Karpas-422 (cell line): ENCODE measurements at regions not wholly inside any gene's neighbourhood (a gene's known extent, or its start where the extent isn't known, plus 50 kb on each side); places are given as distances from the start of the nearest gene placed in this dataset.
"Not testable (repeated sequence)": the region's sequence is repeated elsewhere in the genome, so short reads cannot be mapped to it uniquely, and the experiment has no call there.

Experiments
- DNase-seq: peaks from one replicate; pipeline ENCODE4 v3.0.0-alpha.2; 2015
- H2AFZ ChIP-seq: fragments of 200-600 bp; sonication (generic); 2 replicates; pipeline ENCODE4 v1.6.1; 2014; ENCODE audit warnings: antibody characterized with exemption, low read length, mixed read lengths
- H3K27ac ChIP-seq: fragments of 200-600 bp; sonication (generic); 2 replicates; pipeline ENCODE4 v1.5.1; 2014; ENCODE audit warnings: mild to moderate bottlenecking, low read length, moderate library complexity
- H3K27me3 ChIP-seq: fragments of 200-600 bp; sonication (generic); 2 replicates; pipeline ENCODE4 v1.6.1; 2014; ENCODE audit warnings: low read length, mixed read lengths
- H3K36me3 ChIP-seq: fragments of 200-600 bp; sonication (generic); 2 replicates; pipeline ENCODE4 v1.6.1; 2014; ENCODE audit warnings: low read length, mixed read lengths; ENCODE audit not compliant: insufficient read depth
- H3K4me1 ChIP-seq: fragments of 200-600 bp; sonication (generic); 2 replicates; pipeline ENCODE4 v1.6.1; 2014; ENCODE audit warnings: mild to moderate bottlenecking, low read length, mixed read lengths
- H3K4me2 ChIP-seq: fragments of 200-600 bp; sonication (generic); 2 replicates; pipeline ENCODE4 v1.6.1; 2014; ENCODE audit warnings: low read length, low read depth, mild to moderate bottlenecking; ENCODE audit not compliant: poor library complexity, severe bottlenecking
- H3K4me3 ChIP-seq: fragments of 200-600 bp; sonication (generic); 2 replicates; pipeline ENCODE4 v1.5.1; 2014; ENCODE audit warnings: mild to moderate bottlenecking, antibody characterized with exemption, low read length, mixed read lengths
- H3K79me2 ChIP-seq: fragments of 200-600 bp; sonication (generic); 2 replicates; pipeline ENCODE4 v1.6.1; 2014; ENCODE audit warnings: mild to moderate bottlenecking, low read length, mixed read lengths
- H3K9ac ChIP-seq: fragments of 200-600 bp; sonication (generic); 2 replicates; pipeline ENCODE4 v1.6.0; 2014; ENCODE audit warnings: low read length
- H3K9me2 ChIP-seq: fragments of 200-600 bp; sonication (generic), shearing (Covaris generic); replicated peaks from 2 replicates; pipeline ENCODE4 v1.6.0; 2014; ENCODE audit warnings: mild to moderate bottlenecking, low read length, moderate library complexity; ENCODE audit not compliant: insufficient read depth
- H3K9me3 ChIP-seq: fragments of 300-700, 200-600 bp; sonication (generic); 2 replicates; pipeline ENCODE4 v1.6.1; 2014; ENCODE audit warnings: low read length, mixed read lengths
- H4K20me1 ChIP-seq: fragments of 200-600 bp; sonication (generic); 2 replicates; pipeline ENCODE4 v1.6.1; 2014; ENCODE audit warnings: mild to moderate bottlenecking, antibody characterized with exemption, low read length, low read depth; ENCODE audit not compliant: insufficient read depth

- H2AFZ ChIP-seq: no peak overlapping the region
- H3K9me2 ChIP-seq: no peaks in the 10 kb centered on the region
- H3K27ac ChIP-seq: no peak overlapping the region
- no peaks in the 10 kb centered on the region for H3K36me3 ChIP-seq
- H4K20me1 ChIP-seq: no peaks in the 10 kb centered on the region
- no peaks in the 10 kb centered on the region for H3K27me3 ChIP-seq
- H3K9ac ChIP-seq: no peak overlapping the region
- H3K4me3 ChIP-seq: no peak overlapping the region
- H3K4me2 ChIP-seq: no peak overlapping the region
- no peak for DNase-seq
- no peaks in the 10 kb centered on the region for H3K79me2 ChIP-seq
- no peaks in the 10 kb centered on the region for H3K9me3 ChIP-seq
- no peaks in the 10 kb centered on the region for H3K4me1 ChIP-seq
These were observed 168.1 kb downstream of the SLC38A4 start for GRCh38 chr12:46657453-46658411.

GRCh38 chr12:46655984-46656383, 169.8 kb downstream of the SLC38A4 start:
- not testable (repeated sequence) for H4K20me1 ChIP-seq, H3K27ac ChIP-seq, H3K9me2 ChIP-seq, H3K36me3 ChIP-seq, H3K27me3 ChIP-seq, H2AFZ ChIP-seq, H3K4me3 ChIP-seq, H3K9me3 ChIP-seq, H3K4me1 ChIP-seq, H3K79me2 ChIP-seq, DNase-seq, H3K9ac ChIP-seq, H3K4me2 ChIP-seq

- Histone ChIP-seq H3K27ac (no peak overlapping the region), H3K36me3 (no peaks in the 10 kb centered on the region), H3K79me2 (no peaks in the 10 kb centered on the region), H3K9ac (no peak overlapping the region), H2AFZ (no peak overlapping the region), H3K9me3 (no peaks in the 10 kb centered on the region), H3K27me3 (no peaks in the 10 kb centered on the region), H4K20me1 (no peaks in the 10 kb centered on the region), H3K4me2 (no peak overlapping the region), H3K9me2 (no peaks in the 10 kb centered on the region), H3K4me1 (no peaks in the 10 kb centered on the region), H3K4me3 (no peak overlapping the region)
- DNase-seq: no peak
These were observed 172.5 kb downstream of the SLC38A4 start for GRCh38 chr12:46653311-46653710.

GRCh38 chr12:46652692-46653091, 173.1 kb downstream of the SLC38A4 start:
- H3K4me3 ChIP-seq: no peak overlapping the region

GRCh38 chr12:46650688-46651087, 175.1 kb downstream of the SLC38A4 start:
- no peak for DNase-seq
- Histone ChIP-seq H3K9me3 (no peaks in the 10 kb centered on the region), H4K20me1 (no peaks in the 10 kb centered on the region), H3K9ac (no peak overlapping the region), H2AFZ (no peak overlapping the region), H3K4me2 (no peak overlapping the region), H3K27ac (no peak overlapping the region), H3K27me3 (0 out of 2 replicates have a peak, but pooled peaks cover 2% of the 10 kb centered on the region), H3K36me3 (no peaks in the 10 kb centered on the region), H3K79me2 (no peaks in the 10 kb centered on the region), H3K4me3 (no peak overlapping the region), H3K9me2 (no peaks in the 10 kb centered on the region), H3K4me1 (no peaks in the 10 kb centered on the region)

More at GRCh38 chr12:46652692-46653091, 173.1 kb downstream of the SLC38A4 start:
- no peak overlapping the region for H3K9ac ChIP-seq
- H2AFZ ChIP-seq: no peak overlapping the region
- H3K27ac ChIP-seq: no peak overlapping the region
- no peaks in the 10 kb centered on the region for H3K9me3 ChIP-seq
- H3K36me3 ChIP-seq: no peaks in the 10 kb centered on the region
- H3K9me2 ChIP-seq: no peaks in the 10 kb centered on the region
- no peaks in the 10 kb centered on the region for H4K20me1 ChIP-seq
- no peak for DNase-seq
- H3K79me2 ChIP-seq: no peaks in the 10 kb centered on the region
- H3K4me2 ChIP-seq: no peak overlapping the region
- no peaks in the 10 kb centered on the region for H3K27me3 ChIP-seq
- H3K4me1 ChIP-seq: no peaks in the 10 kb centered on the region

- no peak overlapping the region for H3K9ac ChIP-seq
- H3K9me3 ChIP-seq: no peaks in the 10 kb centered on the region
- DNase-seq: no peak
- no peaks in the 10 kb centered on the region for H3K79me2 ChIP-seq
- H3K4me3 ChIP-seq: no peak overlapping the region
- no peak overlapping the region for H2AFZ ChIP-seq
- no peaks in the 10 kb centered on the region for H3K9me2 ChIP-seq
- no peaks in the 10 kb centered on the region for H3K4me1 ChIP-seq
- H3K4me2 ChIP-seq: no peak overlapping the region
- no peaks in the 10 kb centered on the region for H3K36me3 ChIP-seq
- H3K27ac ChIP-seq: no peak overlapping the region
- H4K20me1 ChIP-seq: no peaks in the 10 kb centered on the region
- 0 out of 2 replicates have a peak, but pooled peaks cover 2% of the 10 kb centered on the region for H3K27me3 ChIP-seq
These were observed 176.4 kb downstream of the SLC38A4 start for GRCh38 chr12:46649433-46649832.

GRCh38 chr12:46647034-46647433, 178.8 kb downstream of the SLC38A4 start:
- Histone ChIP-seq H3K36me3 (no peaks in the 10 kb centered on the region), H4K20me1 (no peaks in the 10 kb centered on the region), H3K4me3 (no peak overlapping the region), H3K4me2 (no peak overlapping the region), H2AFZ (no peak overlapping the region), H3K9me3 (no peaks in the 10 kb centered on the region), H3K4me1 (no peaks in the 10 kb centered on the region), H3K79me2 (no peaks in the 10 kb centered on the region), H3K9me2 (no peaks in the 10 kb centered on the region), H3K27ac (no peak overlapping the region), H3K27me3 (0 out of 2 replicates have a peak, but pooled peaks cover 2% of the 10 kb centered on the region), H3K9ac (no peak overlapping the region)
- no peak for DNase-seq

- not testable (repeated sequence) for H3K36me3 ChIP-seq, H3K9me3 ChIP-seq, H3K27ac ChIP-seq, H4K20me1 ChIP-seq, H3K9me2 ChIP-seq, DNase-seq, H3K4me1 ChIP-seq, H3K79me2 ChIP-seq, H3K4me2 ChIP-seq, H2AFZ ChIP-seq, H3K4me3 ChIP-seq, H3K9ac ChIP-seq, H3K27me3 ChIP-seq
These were observed 184.1 kb downstream of the SLC38A4 start for GRCh38 chr12:46641649-46642048.
